HG02943 (cell line): ENCODE measurements at regions not wholly inside any gene's neighbourhood (a gene's known extent, or its start where the extent isn't known, plus 50 kb on each side); places are given as distances from the start of the nearest gene placed in this dataset.
"Not testable (repeated sequence)": the region's sequence is repeated elsewhere in the genome, so short reads cannot be mapped to it uniquely, and the experiment has no call there.

ENCODE experiments used
- ATAC-seq: cut with Tn5 transposase; IDR thresholded peaks from one replicate; pipeline ENCODE4 v1.9.1; 2021; ENCODE audit warnings: mild to moderate bottlenecking, low read depth, moderate library complexity; ENCODE audit not compliant: unreplicated experiment

DNA sequence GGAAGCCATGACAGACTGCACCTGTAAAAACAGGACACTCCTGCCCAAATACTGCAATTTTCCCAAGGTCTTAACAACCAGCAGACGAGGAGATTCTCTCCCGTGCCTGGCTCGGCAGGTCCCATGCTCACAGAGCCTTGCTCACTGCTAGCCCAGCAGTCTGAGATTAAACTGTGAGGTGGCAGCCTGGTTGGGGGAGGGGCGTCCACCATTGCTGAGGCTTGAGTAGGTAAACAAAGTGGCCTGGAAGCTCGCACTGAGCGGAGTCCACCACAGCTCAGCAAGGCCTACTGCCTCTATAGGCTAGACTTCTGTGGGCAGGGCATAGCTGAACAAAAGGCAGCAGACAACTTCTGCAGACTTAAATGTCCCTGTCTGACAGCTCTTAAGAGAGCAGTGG is 80.3 kb downstream of the ANXA5 start:
- ATAC-seq, result not testable (repeated sequence)

DNA sequence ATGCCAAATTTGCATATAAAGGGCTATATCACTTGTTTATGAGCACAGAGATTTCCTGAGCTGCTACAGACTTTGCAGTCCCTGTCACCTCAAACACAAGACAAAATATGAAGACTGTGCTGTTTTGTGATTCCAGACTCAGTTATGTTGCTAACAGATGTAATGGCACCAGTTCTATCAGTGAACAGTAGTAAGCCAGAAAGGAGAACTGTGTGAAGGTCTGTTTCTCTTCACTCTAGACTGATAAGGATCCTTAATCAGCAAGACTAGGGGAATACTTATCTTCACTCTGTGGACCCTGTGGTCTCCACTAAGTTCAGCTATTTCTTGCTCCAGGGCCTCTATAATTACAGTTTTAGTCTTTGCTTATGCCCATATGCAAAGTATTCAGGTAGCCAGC is 82.7 kb downstream of the ANXA5 start:
- no peak for ATAC-seq

DNA sequence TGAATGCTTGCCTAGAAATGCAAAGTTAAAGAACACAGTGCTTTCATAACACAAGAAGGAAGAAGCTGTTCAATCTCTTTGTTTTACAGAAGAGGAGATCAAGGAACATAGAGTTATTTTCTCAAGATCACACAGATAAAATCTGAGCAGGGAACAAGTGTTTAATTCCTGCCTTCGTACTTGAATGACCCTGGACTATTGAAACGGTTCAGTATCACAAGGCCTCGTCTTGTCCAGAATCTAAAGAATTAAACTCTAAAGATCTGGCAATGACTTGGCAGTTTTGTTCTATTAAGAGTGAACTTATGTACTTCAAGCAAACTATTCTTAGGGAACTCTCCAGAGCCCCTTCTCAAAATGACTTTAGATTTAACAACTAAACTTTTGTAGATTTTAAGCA is 97.7 kb downstream of the ANXA5 start:
- ATAC-seq, result no peak

GRCh38 chr4:121597346-121597934 is 99.3 kb downstream of the ANXA5 start:
- no peak for ATAC-seq

- no peak for ATAC-seq
Measured at GRCh38 chr4:121594796-121595526, 101.8 kb downstream of the ANXA5 start.

GRCh38 chr4:121593760-121594159 is 103.0 kb downstream of the ANXA5 start:
- no peak for ATAC-seq

- ATAC-seq, result not testable (repeated sequence)
Measured at GRCh38 chr4:121592257-121592656, 104.5 kb downstream of the ANXA5 start.

DNA sequence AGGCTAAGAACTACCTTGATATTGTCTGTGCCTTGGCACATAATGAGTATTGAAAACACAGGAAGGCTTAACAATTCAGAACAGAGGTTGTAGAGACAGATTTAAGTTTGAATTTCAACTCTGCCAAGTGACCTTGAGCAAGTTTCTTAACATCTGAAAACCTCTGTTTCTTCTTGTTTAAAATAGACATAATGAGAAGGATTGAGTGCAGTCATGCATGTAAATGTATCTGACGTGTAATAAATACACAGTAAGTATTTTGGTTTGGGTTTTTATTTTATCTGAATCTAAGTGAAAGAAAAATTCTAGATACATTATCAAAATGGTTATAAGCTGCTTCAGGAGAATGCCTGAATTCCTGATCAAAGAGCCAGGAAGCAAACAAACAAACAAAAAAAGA is 111.9 kb downstream of the ANXA5 start:
- no peak for ATAC-seq

DNA sequence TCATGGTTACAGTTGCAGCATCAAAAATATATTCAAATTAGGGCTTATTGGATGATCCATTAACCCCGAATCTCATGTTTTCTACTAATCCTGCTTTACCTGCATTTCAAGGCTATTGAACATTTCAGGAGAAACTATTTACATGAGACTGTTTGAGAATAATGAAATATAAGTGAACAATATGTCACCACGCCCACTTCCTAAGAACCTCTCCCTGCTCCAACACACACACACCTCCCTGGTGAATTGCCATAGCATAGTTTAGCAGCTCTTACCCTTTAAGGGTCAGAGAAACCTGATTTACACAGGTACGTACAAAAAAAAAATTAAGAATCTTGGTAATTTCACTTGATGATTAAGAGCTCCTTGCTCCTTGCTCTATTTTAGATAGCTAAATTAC is 113.4 kb downstream of the ANXA5 start:
- ATAC-seq, result no peak

- ATAC-seq, result no peak
Measured at GRCh38 chr4:121582296-121582695, 114.5 kb downstream of the ANXA5 start.

DNA sequence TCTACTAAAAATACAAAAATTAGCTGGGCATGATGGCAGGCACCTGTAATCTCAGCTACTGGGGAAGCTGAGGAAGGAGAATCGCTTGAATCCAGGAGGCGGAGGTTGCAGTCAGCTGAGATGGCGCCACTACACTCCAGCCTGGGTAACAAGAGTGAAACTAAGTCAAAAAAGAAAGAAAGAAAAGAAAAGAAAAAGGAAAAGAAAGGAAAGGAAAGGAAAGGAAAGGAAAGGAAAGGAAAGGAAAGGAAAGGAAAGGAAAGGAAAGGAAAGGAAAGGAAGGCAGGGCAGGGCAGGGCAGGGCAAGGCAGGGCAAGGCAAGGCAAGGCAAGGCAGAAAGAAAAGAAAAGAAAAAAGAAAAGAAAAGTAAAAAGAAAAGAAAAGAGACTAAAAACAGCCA is 121.4 kb downstream of the ANXA5 start:
- ATAC-seq, result not testable (repeated sequence)

GRCh38 chr4:121574618-121575017 is 122.2 kb downstream of the ANXA5 start:
- no peak for ATAC-seq

GRCh38 chr4:121567748-121568147 is 129.0 kb downstream of the ANXA5 start:
- ATAC-seq, result no peak

- ATAC-seq, result no peak
Measured at GRCh38 chr4:121564840-121565375, 131.9 kb downstream of the ANXA5 start.

DNA sequence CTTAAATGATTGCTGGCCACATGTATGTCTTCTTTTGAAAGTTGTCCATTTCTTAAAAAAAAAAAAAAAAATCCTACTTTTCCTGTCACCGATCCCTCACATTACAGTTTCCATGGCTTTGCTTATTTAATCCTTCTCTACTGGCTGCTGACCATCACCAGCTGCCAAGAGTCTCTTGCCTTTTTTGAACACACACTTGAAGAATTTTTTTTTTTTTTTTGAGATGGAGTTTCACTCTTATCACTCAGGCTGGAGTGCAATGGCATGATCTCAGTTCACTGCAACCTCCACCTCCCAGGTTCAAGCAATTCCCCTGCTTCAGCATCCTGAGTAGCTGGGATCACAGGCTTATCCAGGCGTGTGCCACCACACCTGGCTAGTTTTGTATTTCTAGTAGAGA is 134.0 kb downstream of the ANXA5 start:
- no peak for ATAC-seq

GRCh38 chr4:121555315-121556107 is 141.3 kb downstream of the ANXA5 start:
- ATAC-seq, result no peak

GRCh38 chr4:121554382-121554781 is 142.4 kb downstream of the ANXA5 start:
- no peak for ATAC-seq

DNA sequence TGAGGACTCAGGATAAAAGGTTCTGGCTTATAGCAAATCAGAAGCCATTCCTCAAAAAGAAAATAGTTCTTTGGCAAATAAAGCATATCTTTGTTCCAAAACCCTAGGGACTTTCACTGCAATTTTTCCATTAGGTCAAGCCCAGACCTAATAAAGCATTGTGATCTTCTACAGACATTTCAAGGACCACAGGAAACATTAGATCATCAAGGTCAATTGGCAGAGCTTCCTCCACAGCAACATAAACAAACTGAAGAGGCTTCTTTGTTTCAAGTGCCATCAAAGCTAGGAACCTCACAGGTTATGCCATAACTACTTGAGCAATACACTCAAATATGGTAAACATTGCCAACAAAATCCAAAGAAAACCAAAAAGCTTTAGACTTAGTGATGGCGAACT is 144.9 kb downstream of the ANXA5 start:
- ATAC-seq, result no peak

GRCh38 chr4:121551271-121551670 is 145.5 kb downstream of the ANXA5 start:
- ATAC-seq, result no peak

DNA sequence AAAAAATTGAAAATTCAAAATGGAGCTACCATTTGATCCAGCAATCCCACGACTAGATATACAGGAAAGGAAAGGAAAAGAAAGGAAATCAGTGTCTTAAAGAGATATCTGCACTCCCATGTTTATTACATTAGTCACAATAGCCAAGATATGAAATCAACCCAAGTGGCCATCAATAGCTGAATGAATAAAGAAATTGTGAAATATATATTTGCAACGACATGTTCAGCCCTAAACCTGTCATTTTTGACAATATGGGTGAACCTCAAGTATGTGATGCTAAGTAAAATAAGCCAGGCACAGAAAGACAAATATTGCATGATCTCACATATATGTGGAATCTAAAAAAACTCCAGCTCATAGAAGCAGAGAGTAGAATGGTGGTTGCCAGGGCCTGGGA is 155.1 kb downstream of the ANXA5 start:
- no peak for ATAC-seq

GRCh38 chr4:121535351-121535750 is 154.5 kb upstream of the QRFPR start:
- no peak for ATAC-seq
